HuH-7.5 (cell line): ENCODE measurements at regions not wholly inside any gene's neighbourhood (a gene's known extent, or its start where the extent isn't known, plus 50 kb on each side); places are given as distances from the start of the nearest gene placed in this dataset.
"Not testable (repeated sequence)": the region's sequence is repeated elsewhere in the genome, so short reads cannot be mapped to it uniquely, and the experiment has no call there.

ENCODE experiments used
- DNase-seq: peaks from one replicate; pipeline ENCODE4 v3.0.0; 2011; ENCODE audit warnings: low spot score

DNA sequence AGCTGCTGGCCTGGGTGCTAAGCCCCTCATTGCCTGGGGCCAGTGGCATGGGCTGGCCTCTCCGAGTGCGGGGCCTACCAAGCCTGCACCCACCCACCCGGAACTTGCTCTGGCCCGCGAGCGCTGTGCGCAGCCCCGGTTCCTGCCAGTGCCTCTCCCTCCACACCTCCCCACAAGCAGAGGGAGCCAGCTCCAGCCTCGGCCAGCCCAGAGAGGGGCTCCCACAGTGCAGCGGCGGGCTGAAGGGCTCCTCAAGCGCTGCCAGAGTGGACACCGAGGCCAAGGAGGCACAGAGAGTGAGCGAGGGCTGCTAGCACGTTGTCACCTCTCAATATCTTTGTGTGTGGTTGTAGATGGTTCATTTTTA lies 74.8 kb upstream of the ATP1A1 start:
- DNase-seq: not testable (repeated sequence)

DNA sequence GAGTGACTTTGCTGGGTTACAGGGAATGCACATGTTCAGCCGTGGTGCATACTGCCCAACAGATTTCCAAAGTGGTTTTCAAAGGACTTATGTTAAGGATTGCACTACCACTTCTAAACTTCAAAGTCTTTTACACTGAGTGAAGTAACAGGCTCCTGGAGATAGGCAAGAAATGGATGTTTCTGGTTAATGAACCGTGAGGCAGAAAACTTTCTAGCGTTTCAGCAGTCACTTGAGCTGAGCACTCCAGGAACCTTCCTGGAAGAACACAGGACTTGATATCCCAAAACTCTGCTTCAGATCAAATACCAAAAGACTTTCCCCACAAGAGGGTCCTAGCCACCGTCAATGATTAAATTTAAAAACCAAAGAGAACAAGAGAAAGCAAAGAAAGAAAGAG lies 74.3 kb upstream of the ATP1A1 start:
- no peak for DNase-seq

DNA sequence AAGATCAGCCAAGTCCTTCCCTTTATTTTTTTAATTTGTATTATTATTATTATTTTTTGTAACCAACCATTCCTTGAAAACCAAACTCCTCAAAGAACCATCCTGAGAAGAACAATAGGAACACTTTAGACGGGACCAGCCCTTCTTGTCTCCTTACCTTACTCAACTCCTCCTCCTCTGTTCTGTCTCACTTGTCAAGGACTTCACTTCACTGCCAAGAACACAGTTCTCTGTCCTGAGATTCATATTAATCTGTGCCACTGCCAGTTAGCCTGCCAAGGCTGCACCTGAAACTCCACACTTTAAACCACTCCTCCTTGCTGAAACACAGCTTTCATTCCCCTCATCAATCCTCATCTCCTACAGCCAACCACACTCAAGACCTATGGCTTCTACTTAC lies 73.8 kb upstream of the ATP1A1 start:
- DNase-seq: no peak

DNA sequence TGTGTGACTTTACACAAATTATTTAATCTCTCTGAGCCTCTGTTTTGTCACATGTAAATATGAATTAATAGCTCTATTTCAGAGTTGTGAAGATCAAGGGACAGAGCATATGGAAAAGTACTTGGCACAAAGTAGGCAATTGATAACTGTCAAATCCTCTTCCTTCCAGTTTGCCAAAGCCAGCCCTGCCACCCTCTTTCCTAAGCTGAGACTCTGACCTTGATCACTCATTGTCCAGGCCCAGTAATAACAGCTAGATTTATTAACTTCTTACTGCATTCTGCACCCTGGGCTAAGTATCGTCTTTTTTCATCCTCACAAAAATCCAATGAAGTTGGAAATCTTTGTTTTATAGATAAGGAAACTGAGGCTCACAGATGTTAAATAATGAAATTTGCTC lies 70.8 kb upstream of the ATP1A1 start:
- no peak for DNase-seq

DNA sequence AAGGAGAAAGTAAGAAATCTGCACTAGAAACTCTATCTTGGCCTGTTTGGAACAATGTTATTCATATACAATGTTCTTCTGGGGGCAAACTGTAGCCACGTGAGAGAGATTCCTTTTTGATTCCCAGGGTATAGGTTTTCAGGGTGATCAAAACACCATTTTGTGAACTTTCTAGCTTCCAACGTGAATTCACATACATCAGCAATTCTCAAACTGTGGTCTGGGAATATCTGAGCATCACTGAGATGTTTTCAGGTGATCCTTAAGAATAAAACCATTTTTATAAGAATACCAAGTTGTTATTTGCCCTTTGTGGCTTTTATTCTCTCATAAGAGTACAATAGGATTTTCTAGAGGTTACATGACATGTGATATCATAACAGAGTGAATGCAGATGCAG lies 66.9 kb upstream of the ATP1A1 start:
- no peak for DNase-seq

DNA sequence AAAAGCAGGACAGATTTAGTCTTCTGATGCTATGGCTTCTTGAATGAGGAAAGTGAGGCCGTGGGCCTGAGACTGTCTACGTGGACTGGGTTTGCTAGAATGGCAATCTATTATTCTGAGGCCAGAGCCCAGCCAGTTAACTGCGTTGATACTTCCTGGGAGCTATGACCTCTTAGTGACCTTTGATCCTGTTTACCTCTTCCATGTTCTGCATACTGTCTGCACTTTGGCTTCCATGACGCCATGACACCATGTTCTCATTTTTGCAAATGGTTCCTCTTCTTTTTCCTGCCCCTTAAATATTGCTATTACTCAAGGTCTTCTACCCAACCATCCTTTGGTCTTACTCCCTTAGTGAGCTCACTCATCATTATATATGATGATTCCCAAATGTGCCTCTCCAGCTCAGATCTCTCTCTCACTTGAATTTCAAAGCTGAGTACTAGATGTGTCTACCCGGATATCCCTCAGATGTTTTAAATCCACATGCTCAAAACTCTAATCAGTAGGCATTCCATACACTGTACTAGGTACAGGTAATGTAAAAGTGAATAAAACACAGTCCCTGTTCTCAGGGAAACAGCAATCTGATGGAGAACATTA lies 66.1 kb upstream of the ATP1A1 start:
- no peak for DNase-seq

DNA sequence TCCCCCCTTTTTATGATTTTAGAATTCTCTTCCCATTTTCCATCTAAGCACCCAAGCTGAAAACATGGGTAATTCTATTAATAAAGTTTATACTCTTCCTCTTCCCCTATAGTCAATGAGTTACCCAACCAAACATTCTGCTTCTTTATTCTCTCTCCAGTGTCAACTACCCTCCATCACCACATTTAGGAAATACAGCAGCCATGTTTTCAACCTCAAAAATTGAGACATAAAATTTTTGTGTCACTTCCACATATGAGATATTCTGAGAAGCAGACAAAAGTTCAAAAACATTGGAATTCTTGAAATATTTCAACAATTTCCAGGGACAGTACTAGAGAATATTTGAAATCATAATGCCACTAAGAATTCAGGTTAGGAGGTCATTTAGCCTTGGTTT lies 64.8 kb upstream of the ATP1A1 start:
- no peak for DNase-seq

DNA sequence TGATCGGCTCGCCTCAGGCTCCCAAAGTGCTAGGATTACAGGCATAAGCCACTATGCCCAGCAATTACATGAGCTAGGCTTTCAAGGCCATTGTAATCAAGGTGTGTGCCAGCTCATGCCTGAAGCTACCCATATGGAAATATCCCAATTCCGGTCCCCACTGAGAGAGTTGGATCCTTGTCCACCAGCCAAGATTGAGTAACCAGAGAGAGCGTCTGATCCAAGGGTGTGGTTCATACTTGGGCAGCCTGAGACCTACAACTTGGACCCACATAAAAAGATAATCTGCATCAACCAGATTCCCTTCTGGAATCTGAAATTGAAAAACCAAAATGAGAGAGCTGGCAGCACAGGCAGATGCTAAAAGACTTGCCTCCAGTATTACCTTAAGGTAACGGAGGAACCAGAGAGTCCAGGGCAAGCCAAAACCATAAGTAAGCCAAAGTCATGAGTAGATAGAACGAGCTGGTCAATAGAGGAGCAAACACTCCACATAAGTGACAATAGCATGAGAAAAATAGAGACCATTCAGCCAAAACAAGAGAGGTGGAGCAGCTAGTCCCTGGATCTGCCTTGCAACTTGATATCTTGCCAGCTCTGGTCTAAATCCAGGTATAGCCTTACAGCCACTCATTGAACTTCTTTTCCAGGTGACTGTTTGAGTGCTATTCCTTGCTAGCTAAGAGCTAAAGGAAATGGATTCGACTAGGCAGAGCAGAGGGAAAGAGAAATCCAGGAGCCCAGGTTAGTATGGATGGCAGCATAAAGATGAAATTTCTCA lies 63.8 kb upstream of the ATP1A1 start:
- no peak for DNase-seq

DNA sequence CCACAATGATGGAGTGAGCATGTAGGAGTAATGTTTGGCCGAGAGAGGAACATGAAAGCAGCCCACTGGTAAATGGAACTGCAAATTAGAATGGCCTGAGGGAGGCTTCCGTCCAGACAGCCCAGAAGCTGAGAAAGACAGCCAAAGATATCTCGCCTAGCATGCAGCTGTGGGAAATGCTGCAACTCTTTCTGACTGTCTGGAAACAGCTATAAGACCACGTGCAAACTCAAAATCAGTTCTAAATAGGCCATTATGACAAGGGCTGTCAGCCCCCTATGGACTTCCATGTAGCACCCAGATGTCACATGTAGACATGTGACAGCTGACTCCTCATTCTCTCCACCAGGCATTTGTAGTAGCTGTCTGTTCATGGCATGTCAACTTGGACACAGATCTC lies 62.9 kb upstream of the ATP1A1 start:
- DNase-seq: no peak

DNA sequence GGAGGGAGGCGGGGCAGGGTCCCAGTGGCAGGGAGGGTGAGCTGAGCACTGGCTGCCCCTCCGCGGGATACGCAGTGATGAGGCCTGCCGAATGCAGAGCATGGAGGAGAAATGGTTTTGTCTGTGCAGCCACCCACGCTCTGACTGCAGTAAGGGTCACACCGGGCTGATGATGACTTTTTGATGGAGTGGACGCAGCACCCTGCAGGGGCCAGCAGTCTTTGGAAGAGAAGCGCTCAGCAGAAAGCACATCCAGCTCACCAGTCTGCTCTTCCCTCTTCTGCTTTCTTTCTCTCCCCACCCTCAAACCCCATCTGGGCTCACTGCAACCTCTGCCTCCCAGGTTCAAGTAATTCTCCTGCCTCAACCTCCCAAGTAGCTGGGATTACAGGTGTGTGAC lies 61.9 kb upstream of the ATP1A1 start:
- DNase-seq: no peak

DNA sequence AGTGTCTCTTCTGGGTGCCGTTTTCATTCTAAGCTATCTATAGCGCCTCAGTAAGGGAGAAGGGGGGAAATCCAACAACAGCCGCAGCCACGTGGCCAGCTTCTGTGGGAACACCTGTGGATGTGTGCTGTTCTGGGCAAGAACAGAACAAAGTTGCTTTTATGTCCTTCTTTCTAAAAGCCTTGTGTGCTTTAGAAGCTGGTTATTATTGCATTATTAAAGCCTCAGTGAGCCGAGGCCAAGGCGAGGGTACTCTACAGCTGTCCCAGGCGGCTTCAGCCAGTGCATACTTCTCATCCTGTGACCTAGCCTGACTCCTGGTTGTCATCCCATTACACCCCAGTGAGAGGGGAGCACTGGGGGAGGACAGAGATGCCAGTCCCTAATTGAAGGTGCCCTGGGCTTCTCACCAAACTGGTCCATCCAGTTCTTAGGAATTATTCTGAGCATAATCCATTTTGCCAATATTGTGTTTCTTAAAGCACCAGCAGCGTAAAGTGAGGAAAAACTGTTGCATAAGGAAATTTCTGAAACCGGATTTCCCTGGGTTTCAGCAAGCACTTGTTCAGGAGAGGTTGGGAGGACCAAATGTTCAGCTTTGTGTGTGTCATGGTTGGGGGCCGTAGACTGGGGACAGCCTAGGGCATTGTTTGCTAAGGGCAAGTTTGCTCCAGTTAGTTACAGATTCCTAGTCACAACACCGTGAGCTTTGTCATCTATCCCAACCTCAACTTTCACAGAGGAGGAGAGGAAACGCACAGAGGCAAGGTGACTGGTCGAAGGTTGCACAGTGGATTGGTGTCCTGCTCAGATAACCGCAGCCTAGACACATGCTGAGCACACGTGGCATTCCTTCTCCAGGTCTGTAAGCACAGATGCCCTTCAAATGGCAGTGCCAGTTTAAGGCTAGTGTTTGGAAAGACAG lies 61.0 kb upstream of the ATP1A1 start:
- peak; percentile 68 for DNase-seq

DNA sequence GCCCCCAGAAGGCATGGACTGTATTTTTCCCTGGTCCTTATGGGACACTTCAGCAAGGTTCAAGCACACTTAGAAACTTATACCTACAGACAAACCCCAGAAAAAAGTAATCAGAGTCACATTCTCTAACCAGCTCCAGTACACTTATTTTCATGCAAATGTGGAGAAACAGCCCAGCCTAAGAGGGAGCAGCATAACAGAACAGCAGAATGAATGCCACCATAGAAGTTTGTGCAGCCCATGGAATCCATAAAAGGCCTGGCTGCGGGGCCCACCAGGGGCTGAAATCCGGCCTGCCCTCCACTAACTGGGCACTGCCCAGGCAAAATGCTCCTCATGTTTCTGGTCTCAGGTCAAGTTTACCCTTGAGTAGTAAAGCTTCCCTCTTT lies 60.4 kb upstream of the ATP1A1 start:
- no peak for DNase-seq

DNA sequence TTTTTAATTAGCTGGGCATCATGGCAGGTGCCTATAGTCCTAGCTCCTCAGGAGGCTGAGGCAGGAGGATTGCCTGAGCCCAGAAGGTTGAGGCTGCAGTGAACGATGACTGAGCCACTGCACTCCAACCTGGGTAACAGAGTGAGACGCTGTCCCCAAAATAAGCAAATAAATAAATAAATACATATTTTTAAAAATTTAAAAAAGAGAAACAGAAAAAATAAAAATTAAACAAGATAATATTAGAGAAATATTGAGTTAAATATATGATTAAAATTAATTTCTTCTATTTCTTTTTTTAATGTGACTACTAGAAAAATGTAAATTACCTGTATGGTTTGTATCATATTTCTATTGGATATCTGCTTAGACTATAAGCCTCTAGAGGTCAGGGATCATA lies 59.3 kb upstream of the ATP1A1 start:
- no peak for DNase-seq

DNA sequence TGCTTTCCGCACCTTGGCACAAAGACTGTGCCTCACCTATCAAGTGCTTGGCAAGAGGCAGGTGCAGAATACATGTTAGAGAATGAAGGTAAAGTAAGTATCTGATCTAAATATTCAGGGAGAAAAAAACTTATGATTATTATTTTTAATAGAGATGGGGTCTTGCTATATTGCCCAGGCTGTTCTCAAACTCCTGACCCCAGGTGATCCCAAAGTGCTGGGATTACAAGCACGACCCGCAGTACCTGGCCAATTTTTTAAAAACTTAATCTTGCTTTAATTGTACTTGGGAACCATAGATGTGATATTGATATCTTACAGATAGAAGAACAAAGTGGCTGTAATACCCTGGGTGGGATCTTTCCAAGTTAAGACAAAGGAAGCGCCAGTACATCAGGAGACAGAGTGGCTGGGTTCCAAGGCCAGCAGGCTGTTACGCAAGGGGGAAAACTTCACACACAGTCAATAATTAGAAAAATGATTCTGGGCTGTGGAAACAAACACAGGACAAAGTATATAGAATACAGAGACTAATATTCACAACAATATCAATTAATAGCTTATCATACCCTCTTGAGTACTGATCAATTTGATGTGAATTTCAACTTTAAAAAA lies 58.6 kb upstream of the ATP1A1 start:
- DNase-seq: no peak

DNA sequence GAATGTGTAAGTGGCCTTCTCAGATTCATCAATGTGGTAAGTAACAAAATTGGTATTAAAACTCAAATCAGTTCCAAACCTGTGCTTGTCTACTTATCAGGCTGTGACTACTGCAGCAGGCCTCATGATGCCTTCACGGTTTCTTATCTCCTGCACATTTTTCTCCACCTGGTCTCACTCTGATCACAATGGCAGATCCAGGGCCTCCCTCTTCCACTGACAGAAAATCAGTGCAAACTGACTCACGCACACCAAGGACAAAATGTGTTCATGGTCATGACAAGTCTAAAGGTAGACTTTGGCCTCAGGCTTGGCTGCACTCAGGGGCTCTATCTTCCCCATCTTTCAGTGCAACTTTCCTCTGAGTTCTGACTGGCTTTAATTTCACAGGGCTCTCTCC lies 56.7 kb upstream of the ATP1A1 start:
- no peak for DNase-seq

DNA sequence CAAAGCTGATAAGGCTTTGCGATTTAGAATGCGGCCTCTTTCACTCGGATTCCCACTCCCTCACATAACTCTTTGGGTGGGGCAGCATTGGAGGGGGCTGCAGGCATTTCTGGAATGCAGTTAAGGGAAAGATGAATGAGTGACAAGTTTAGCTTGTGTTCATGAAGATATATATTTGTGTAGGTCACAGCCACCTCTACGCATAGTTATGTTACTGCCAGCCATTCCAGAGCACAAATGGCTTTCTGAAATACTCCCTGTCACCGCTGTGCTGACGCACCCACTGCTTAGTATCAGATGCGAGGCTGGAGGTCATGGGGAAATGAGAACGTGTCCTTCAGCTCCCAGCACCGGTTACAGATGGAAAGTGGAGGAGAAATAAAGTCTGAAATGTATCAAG lies 54.1 kb upstream of the ATP1A1 start:
- no peak for DNase-seq

DNA sequence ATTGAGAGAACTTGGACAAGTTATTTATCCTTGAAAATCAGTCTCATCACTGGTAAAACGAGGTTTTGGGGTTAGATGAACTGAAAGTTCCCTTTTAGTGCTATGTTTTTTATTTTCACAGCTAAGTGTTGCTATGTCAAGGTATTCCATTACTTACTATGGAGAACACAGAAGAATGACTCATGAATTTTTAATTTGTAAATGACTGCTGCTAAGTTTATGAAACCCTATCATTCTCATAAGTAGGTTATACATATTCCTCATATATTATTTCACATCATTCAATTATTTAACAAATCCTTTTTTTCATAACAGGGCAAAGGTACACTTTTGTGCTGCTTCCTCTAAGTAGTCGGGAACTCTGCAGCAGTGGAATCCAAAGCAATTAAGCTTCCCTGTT lies 52.2 kb upstream of the ATP1A1 start:
- DNase-seq: no peak

DNA sequence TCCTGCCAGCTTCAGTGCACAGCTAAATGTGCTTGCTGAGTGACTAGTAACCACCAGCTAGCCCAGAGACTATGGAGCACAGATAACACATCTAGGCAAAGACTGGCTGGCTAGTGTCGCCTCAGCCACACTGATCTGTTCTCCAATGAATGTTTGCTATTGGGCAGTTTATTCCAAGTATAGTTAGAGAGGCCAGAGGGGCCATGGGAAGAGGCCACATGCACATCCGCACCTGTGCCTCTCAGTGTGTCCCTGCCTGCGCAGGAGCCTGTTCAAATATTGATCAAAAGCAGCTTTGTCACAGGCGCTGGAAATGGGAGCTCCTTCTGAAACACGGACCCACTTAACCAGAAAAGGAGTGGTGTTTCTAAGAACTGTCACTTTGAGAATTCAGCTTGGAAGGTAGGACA lies 51.3 kb upstream of the ATP1A1 start:
- DNase-seq: no peak

DNA sequence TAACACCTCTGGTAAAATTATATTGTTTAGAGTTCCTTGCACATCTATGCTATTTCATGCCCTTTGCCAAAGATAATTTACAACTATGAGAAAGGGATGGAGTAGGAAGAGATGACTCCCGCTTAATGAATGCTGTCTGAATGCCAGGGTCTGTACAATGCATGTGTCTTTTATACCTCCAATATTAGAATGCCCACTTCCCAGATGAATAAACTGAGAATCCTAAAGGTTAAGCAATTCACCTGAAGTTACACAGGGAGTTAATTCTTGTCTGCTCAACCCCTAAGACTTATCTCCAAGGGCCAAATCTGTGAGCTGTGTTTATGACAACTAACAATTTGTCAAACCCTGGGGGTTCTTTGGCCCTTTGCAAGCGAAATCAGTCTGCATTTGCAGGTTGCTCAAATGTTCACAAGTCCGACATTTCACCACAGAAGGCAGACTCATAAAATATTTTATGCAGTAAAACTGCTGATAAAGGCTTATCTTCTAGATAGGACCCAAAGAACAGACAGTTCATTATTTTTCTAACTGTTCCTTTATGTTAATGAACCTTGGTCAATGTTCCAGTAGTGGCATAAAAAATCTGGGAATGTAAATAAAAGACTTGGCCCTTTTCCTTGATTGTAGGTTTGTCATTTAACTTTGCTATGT lies 50.2 kb upstream of the ATP1A1 start:
- DNase-seq: no peak
